HG03342 (cell line): ENCODE measurements at regions not wholly inside any gene's neighbourhood (a gene's known extent, or its start where the extent isn't known, plus 50 kb on each side); places are given as distances from the start of the nearest gene placed in this dataset.

Experiments used
- ATAC-seq: cut with Tn5 transposase; IDR thresholded peaks from one replicate; pipeline ENCODE4 v1.9.1; 2021; ENCODE audit warnings: mild to moderate bottlenecking, moderate library complexity; ENCODE audit not compliant: unreplicated experiment

DNA sequence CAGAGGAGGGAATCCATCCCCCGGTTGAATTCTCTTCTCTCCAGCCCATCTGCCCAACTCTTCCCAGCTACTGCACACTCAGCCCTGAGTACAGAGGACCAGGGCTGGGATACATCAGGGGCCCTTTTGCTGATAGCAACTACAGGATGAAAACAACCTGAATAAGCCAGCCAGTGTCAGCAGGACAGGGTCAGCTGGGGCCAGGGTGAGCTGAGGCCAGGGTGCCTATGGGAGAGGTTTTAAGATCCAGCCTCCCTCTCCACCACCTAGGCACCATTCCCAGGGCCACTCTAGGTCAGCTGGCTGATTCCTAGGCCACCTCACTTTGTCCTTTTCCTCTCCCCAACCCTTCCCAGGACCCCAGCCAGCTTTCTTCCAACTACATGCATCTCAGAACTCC, 83.8 kb downstream of the MRPL46 start:
- ATAC-seq, result no peak

DNA sequence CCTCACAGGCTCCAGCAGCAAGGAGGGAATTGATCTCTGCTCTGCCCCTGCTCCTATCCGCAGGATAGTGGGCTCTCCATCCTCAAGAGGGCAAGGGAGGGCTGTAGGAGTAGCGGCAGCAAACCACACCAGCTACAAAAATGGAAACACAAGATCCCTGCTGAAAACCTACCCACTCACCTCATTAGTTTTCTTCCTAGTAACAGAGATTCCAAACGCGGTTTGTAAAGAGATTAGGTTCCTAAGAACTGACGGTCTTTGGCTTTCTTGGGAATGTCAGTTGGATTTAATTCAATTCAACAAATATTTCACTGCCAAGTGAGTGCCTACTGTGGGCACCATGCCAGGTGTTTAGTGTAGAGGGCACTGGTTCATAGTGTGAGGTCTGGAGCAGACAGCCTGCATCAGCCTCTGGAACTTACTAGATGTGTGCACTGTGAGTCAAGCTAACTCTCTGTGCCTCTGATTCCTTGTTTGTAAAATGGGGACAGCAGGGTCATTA, 84.7 kb downstream of the MRPL46 start:
- ATAC-seq, result no peak

DNA sequence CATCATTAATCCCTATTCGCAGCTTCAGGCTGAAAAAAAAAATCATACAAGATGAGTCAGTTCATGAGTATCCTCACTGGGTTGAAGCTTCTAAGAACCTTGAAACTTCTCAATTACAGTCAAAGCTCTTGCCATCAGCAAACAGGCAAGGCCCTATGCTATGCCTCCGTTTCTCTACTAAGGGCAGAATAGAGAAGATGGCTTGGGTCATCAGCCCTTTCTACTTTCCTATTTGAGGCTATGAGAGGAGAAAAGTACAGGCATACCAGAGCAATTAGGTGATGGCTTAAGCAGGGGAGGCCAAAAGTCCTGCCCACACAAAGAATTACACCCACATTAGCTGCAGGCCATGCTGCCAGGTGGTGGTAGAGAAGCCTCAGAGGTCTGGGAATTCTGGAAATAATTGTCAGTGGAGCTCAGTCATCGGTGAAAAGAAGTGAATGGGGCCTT, 89.0 kb downstream of the MRPL46 start:
- no peak for ATAC-seq

DNA sequence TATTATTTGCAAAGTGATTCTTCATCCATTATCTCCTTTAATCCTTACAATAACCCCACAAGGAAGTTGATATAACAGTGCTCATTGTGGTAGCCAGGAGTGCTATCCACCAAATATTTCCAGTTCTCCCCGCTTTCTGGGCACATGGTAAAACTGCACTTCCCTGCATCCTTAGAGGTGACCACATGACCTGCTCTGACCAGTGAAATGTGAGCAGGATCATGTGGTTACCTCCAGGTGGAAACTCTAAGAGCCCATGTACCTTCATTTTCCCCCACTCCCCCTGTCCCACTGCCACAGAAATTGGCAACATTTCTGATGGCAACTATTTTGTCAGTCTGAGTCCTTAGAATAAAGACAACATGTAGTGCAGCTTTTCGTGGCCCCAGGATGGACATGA, 89.7 kb downstream of the MRPL46 start:
- no peak for ATAC-seq

DNA sequence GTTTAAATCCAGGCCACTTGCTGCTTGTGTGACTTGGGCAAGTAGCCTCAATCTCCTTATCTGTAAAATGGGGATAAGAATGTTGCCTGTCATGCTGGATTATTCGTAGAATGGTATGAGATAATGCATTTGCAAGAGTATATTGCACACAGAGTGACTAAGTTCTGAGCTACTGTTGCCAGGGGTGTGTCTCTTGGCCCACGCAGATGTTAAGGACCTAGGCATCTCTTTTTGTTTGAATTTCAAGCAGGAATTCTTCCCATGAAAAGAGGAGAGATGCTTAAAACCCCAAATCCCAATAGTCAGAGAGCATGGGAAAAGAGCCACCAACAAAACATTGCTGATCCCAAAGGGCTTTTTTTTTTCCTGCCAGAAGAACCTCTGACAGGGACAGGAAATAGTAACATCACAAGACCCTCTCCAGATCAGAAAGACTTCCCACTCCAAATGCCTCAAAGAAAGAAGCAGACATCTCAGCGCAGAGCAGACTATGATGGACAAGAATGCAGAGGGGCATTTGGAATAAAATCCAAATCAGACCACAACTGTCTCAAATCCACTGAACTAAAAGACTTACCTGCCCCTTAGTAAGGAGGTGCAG, 90.5 kb downstream of the MRPL46 start:
- no peak for ATAC-seq

DNA sequence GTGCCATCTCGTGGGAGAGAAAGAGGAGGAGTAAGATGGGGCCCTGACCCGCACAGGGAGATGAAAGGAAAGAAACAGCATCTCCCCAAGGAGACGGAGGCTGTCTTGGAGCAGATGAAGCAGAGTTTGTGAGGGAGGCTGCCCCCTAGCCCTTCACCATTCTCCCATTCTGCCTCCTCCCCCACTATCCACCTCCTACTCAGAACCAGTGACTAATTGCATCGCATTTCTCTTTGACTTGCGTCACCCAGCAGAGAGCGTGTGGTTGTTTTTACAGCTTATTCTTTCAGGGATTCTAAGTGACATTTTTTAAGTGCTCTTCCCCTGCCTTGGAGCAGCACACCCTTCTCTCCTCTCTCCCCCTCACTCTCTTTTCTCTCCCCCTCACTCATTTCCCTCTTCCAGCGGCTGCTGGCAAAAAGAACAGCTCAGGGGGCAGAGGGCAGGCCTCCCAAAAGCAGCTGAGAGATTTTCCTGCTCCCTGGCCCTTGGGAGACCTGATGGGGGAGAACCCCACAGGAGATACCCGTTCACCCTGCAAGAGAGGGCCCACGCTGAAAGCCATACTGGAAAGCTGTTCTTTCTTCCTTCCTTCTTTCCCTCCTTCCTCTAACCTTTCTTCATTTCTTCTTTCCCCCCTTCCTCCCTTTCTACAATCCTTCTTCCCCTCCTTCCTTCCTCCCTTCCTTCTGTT, 91.8 kb downstream of the MRPL46 start:
- ATAC-seq, result no peak

DNA sequence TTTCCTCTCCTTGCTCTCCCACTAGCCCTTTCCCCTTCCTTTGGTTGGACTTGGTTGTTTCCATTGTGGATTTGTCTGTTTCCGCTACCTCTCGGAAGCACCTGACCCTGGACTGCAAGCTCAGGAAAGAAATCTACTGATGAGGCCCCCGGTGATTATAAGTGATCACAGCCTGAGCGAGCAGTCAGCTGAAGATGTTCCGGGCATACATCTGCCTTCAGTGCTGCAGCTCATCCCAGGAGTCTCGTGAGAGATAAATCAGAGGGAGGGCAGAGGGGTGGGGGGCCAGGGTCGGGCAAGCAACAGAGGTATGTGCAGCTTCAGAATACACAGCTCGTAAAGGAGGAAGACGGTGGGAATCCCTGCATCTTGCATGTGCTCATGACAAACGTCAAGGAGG, 102.1 kb downstream of the MRPL46 start:
- ATAC-seq, result no peak

DNA sequence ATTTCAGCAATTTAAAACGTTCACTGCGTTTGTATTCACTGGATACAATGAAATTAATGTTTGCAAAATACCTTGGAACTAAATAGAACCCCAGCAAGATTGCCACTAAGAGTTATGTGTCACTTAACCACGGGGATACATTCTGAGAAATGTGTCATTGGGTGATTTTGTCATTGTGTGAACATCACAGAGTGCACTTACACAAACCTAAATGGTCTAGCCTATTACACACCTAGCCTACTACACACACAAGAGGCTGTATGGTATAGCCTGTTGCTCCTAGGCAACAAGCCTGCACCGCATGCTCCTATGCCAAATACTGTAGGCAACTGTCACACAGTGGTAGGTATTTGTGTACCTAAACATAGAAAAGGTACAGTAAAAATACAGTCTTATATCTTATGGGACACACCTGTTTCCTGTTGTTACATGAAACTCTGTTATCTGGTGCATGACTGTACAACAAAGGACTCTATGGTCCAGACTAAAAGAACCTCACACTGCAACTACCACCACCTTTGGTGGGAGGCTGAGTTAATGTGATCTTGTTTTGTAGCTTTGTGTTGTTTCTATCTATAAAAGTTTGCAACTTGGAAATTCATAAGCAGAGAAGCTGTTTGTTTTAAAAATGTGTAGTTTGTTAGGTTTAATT, 92.2 kb upstream of the NTRK3 start:
- ATAC-seq, result no peak

DNA sequence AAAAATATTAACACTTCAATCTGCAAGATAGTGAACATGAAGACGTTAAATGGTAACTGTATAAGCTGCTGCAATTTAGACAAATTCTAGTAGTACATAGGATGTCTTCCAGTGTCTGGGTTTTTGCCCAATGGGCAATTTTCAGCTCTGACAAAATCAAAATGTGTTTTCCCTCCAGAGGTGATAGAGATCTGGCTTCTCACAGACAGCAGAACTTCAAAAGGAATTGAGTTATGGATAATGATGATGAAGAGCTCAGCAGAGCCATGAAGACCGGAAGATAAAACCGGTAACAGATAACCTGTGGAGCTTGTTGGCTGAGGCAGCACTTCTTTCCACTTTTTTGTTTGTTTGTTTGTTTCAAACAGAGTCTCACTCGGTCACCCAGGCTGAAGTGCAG, 89.4 kb upstream of the NTRK3 start:
- no peak for ATAC-seq

DNA sequence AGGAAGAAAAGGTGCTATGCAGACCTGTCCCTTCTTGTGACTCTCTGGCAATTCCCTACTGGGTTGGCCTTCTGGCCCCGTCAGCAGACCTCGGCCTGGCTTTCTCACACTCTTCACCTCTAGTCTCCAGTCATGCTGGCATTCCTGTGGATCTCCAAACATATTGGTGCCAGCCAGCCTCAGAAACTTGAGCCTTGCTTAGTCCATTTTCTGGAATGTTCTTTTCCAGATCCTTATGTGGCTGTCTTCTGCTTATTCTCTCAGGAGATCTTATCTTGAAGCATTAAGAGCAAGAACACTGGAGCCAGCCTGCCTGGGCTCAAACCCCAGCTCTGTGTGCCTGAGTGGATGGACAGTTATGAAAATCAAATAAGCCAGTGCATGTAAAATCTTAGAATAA, 88.2 kb upstream of the NTRK3 start:
- no peak for ATAC-seq

DNA sequence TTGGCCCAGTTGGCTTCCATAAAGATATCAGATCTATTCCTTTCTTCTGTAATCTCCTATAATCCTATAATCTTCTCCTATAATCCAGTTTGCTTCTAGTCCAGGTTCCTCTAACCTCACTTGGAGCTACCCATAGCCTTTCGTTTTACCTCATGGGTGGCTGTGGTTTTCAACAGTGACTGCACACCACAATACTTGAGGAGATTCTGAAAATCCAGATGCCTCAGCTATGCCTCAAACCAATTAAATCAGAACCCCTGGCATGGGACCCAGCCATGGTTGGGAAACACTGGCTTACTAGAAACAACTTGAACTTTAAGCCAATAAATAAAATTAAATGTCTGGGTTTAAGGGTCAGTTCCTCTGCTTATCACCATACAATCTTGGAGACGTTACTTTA, 86.1 kb upstream of the NTRK3 start:
- ATAC-seq, result no peak

DNA sequence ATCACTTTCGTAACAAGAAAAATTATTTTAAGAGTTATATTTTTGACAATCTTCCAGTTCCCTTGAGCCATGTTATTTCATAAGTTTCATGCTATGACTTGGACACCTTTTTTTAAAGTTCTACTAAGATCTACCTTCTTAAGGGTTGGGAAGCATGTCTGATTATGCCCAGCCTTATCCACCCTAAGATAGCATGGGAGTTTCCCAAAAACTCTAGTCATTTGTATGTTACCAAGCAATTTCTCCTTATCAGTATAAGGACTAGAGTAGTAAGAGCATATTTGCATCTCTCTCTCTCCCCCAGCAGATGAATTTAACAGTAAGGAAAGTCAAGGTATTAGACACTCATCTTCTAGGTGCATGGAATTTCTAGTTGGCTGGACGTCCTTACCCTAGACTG, 85.1 kb upstream of the NTRK3 start:
- no peak for ATAC-seq

DNA sequence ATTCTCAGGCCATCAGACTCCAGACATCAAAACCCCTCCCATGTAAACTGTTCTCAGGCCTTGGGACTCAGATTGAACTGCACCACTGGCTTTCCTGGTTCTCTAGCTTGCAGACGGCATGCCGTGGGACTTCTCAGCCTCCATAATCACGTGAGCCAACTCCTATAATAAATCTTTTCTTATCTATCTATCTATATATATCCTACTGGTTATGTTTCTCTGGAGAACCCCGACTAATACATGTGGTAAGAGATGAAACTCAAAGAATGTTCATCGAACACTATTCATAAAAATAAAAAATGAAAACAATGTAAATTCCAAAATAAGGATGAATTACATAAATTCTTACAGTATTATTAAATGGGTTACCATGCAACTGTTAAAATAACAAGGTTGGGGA, 84.5 kb upstream of the NTRK3 start:
- ATAC-seq, result no peak

DNA sequence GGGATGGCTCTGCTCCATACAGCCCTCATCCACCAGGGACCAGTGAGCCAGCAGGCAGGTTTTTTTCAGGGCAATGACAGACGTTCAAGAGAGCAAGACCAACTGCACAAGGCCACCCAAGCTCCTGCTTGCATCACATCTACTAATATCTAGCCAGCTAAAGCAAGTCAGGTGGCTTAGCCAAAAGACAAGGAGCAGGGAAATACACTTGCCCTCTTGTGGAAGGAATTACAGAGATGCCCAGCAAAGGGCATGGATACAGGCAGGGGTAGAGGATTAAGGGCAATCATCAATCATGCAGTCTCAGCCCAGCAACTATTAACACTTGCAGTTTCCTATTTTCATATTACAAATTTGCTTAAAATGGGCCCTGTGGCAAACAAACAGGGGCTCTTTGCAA, 81.5 kb upstream of the NTRK3 start:
- no peak for ATAC-seq

DNA sequence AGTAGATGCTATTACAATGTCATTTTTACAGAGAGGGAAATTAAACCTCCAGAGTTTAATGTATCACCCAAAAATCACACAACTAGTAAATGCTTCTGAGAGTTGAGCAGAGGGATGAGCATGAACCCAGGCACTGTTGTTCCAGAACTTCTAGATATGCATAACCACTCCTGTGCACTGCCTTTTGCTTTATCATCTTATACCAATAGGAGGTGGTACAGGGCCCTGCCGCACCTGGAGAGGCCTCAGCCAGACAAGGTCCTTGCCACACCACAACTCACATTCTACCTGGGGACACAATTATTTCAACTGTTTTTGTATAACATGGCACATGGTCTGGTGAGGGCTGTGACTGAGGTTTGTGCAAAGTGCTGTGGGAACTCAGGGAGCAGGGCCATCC, 78.5 kb upstream of the NTRK3 start:
- no peak for ATAC-seq

DNA sequence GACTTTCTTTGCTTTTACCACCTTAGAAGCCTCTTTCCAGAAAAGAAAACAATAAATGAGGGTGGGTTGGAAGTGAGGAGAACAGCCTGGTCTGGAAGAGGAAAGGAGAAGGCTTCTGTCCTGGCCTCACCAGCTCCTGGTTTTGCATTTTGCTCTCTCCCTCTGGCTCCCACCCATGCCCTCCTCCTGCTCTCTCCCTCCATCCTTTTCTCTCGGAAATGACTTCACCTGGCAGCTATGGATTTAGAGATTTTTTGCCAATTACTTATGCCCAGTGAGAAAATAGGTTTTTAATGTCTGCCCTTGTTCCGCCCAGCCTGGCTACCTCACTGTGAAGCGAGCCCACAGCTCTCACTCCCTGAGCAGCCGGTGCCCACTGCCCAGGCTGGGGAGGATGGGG, 77.9 kb upstream of the NTRK3 start:
- ATAC-seq, result no peak

DNA sequence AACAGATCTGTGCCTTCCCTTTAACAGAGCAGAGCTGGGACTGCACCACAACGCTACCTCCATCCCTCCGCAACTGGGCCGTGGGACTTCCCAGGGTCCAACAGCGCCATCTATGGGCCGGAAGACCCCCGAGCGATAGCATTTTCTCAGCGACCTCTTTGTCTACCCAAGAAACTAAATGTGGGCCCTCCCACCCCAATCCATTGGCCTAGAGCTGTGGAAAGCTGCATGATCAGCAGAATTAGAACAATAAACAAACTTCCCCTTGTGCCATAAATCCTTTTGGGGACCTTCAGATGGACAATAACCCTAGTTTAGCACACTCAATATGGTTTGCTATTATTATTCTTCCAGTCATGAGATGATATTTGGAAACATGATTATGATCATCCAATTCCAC, 74.8 kb upstream of the NTRK3 start:
- ATAC-seq, result peak; percentile 83

DNA sequence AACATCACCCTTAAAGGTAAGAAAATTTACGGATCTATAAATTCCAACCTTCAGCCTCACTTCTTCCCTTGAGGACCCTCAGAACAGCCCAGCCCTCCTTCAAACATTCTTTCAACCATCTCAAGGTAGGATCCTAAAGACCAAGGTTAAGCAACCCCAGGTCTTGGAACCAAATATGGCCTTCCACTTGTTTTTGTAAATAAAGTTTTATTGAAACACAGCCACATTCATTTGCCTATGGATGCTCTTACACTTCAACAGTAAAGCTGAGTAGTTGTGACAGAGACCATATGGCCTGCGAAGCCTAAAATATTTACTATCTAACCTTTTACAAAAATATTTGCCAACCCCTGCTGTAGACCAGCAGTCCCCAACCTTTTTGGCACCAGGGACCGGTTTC, 70.4 kb upstream of the NTRK3 start:
- ATAC-seq, result no peak

DNA sequence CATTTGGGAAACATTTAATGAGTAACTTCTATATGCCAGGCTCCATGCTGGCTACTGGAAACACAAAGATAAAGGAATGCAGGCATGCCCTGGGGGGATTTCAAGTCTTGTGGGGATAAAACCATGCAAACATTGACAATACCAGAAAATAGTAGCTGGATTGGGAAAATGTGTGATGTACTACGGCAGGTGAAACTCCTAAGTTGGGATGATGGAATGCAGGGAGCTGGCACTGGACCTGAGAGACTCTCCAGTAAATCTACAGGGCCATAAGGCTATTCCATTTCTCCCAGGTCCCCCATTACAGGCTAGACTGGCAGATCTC, 68.2 kb upstream of the NTRK3 start:
- no peak for ATAC-seq

DNA sequence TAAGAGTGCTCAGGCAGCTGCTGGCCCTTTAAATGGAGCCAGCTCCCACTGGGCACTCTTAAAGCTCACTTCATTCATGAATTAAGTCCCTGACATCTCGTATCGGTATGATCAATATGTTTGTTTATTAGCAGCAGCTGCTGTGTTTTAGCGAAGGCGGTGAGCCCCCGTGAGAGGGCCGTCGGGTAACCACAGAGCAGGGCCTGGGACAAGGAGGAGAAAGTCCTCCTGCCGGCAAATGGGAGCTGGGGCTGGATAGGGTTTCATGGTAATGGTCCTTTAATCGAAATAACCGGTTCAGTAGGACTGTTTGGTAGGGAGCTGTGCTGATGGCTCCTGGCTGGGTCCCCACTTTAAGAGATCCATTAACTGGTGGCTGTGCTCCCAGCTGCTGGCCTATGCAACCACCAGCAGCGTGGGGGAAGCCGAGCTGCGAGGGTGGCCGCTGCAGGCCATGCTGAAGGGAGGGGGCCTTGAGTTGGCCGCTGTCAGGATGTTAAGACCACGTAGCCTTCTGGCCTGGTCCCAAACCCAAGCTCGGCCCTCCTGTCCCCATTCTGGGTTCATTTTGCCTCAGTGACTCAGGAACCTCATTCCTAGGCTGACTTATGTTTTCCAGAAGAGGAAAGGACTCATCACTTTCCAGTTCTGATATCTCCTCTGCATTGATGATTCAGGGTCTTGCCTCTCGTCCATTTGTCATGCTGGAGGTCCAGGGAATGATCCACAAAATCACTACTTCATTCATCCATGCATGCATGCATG, 67.6 kb upstream of the NTRK3 start:
- ATAC-seq, result no peak

DNA sequence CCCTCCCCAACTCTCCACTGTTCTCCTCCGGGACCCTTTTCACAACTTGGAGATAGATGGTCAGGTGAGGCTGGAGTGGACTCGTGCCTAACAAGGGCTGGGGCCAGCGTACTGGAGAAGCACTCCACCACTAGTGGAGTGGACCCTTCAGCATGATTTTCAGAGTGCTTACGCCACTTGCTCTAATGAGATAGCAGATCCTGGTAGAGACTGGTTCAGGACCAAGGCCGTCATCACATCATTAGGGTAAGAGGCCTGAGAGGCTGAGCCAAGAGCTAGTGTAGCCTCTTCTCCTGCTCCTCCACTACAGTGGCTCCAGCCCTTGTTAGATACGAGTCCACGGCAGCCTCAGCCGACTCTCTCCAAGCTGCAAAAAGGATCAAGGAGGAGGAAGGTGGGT, 66.9 kb upstream of the NTRK3 start:
- ATAC-seq, result no peak

DNA sequence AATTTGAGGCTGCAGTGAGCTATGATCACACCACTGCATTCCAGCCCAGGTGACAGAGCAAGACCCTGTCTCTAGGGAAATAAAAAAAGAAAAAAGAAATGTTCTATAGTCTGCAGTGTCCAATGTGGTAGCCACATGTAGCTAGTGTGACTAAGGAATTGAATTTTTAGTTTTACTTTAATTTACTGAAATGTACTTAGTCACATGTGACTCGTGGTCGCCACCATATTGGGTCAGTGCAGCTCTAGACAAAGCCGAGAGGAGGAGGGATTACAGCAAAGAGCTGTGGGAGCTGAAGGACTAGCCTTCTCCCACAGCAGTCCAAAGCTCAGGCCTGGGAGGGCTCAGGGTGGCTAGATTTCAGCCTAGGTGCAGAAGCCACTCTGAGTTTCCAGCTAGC, 65.9 kb upstream of the NTRK3 start:
- no peak for ATAC-seq
